ENCODE measurements at regions not wholly inside any gene's neighbourhood (a gene's known extent, or its start where the extent isn't known, plus 50 kb on each side); places are given as distances from the start of the nearest gene placed in this dataset.

DNA sequence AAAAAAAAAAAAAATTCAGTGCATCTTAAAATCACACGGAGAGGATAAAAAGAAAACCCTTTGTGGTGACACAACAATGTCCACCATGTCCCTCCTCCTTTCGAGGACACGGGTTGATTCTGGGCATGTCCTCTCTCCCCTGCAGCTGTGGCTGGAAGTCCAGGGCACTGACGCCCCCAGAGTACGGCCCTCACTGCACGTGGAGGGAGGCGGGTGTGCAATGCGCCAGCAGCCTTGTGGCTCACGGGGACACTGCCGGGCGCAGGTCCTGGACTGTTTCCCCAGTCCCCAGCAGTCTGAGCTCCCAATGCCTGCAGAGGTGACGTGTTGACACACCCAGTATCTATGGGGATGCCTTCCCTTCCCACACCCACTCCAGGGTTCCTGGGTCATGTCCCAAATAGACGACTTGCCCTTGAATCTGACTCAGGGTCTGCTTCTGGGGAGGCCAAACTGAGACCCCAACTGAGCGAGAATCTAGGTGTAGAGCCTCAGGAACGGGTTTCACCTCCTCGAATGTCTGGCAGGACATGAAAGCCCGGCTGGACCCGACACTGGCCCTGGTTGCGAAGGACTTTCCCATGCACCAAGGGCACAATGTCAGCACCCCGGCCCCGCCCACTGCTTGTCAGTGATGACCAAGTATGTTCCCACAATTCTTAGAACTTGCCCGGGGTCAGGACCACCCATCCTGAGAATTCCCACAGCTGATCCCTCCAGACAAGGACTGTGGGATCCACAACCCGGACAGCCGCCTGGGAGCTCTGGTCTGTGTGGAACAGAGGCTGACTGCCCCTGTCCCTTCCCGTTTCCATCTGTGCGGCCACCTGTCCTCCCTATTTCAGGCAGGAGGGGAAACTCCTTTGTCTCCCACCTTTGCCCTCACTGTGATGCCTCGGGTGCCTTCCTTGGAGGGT, 425.1 kb upstream of the SULF2 start:
- no peaks in the 10 kb centered on the region for H3K9me2 ChIP-seq (ENCODE audit: insufficient read depth)
- no peak overlapping the region for H3K27ac ChIP-seq
- H3F3A ChIP-seq (ENCODE audit: insufficient read depth, low read depth), result peaks cover 21% of the 10 kb centered on the region
- ChIA-PET POLR2A (ENCODE audit: unreplicated experiment) (interaction anchor here (0.7 kb wide), 1 partner anchor 82 kb away, joined by 4 read pairs; no protein-coding TSS in a partner anchor), CTCF (interaction anchor here (0.5 kb wide), 2 partner anchors 27 to 325 kb away, joined by 3 to 4 read pairs; no protein-coding TSS in a partner anchor)
- H3K4me2 ChIP-seq, result no peak overlapping the region
- H3K36me3 ChIP-seq (ENCODE audit: low read depth), result no peaks in the 10 kb centered on the region
- no TSS peak for BruUV-seq (replicated peaks)
- H3K79me2 ChIP-seq (ENCODE audit: low read depth), result no peaks in the 10 kb centered on the region
- no peaks in the 10 kb centered on the region for H3K27me3 ChIP-seq (ENCODE audit: insufficient read depth, low read depth)
- TF ChIP-seq, protein P1, sequence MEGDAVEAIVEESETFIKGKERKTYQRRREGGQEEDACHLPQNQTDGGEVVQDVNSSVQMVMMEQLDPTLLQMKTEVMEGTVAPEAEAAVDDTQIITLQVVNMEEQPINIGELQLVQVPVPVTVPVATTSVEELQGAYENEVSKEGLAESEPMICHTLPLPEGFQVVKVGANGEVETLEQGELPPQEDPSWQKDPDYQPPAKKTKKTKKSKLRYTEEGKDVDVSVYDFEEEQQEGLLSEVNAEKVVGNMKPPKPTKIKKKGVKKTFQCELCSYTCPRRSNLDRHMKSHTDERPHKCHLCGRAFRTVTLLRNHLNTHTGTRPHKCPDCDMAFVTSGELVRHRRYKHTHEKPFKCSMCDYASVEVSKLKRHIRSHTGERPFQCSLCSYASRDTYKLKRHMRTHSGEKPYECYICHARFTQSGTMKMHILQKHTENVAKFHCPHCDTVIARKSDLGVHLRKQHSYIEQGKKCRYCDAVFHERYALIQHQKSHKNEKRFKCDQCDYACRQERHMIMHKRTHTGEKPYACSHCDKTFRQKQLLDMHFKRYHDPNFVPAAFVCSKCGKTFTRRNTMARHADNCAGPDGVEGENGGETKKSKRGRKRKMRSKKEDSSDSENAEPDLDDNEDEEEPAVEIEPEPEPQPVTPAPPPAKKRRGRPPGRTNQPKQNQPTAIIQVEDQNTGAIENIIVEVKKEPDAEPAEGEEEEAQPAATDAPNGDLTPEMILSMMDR (conservative IDR thresholded peaks at IDR 0.05), result no peak
- TF ChIP-seq EZH2 (IDR thresholded peaks at IDR 0.05; ENCODE audit: low read depth), result no peak
- no peak for DNase-seq
- no peaks in the 10 kb centered on the region for H3K9me3 ChIP-seq (ENCODE audit: insufficient read depth, low read depth)
- H4K20me1 ChIP-seq (ENCODE audit: insufficient read depth), result no peaks in the 10 kb centered on the region
- H3K4me3 ChIP-seq, result no peak overlapping the region
- peaks cover 51% of the 10 kb centered on the region for H3K4me1 ChIP-seq (replicated peaks; ENCODE audit: insufficient read depth)
- intact Hi-C loops (cut with micrococcal nuclease; ENCODE audit: unreplicated experiment), result loop anchor here (5.0 kb wide), 1 partner anchor 238 kb away; no protein-coding TSS in a partner anchor
- H2AFZ ChIP-seq, result no peak overlapping the region

DNA sequence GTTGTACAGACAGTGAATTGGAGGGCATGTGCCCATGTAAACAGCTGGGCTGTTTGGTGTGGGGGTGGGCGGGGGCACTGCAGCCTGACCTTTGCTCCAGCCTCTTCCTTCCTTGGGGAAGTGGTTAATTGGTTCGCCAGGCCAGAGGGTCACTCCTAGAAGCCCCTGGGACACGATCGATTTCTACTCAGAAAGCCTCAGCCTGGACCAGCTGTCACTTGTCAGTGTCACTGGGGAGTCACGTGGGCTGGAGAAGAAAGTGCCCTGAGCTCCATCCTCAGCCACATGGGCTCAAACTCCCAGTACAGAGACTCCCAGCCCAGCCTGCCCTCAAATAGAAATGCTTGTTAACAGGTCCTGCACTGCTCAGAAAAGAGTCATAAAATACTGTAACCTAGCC, 423.8 kb upstream of the SULF2 start:
- intact Hi-C loops (cut with micrococcal nuclease; ENCODE audit: unreplicated experiment), result no loop called here
- H2AFZ ChIP-seq, result no peak overlapping the region
- POLR2A ChIA-PET (ENCODE audit: unreplicated experiment), result interaction anchor here (0.6 kb wide), 1 partner anchor 9 kb away, joined by 7 read pairs; no protein-coding TSS in a partner anchor
- no peaks in the 10 kb centered on the region for H3K79me2 ChIP-seq (ENCODE audit: low read depth)
- H3K4me1 ChIP-seq (replicated peaks; ENCODE audit: insufficient read depth), result peaks cover 40% of the 10 kb centered on the region
- H4K20me1 ChIP-seq (ENCODE audit: insufficient read depth), result no peaks in the 10 kb centered on the region
- H3K27me3 ChIP-seq (ENCODE audit: insufficient read depth, low read depth), result no peaks in the 10 kb centered on the region
- H3K36me3 ChIP-seq (ENCODE audit: low read depth), result no peaks in the 10 kb centered on the region
- CTCF ChIA-PET, result no interaction called here
- H3K9me2 ChIP-seq (ENCODE audit: insufficient read depth), result no peaks in the 10 kb centered on the region
- no peak for DNase-seq
- no peak overlapping the region for H3K4me2 ChIP-seq
- no TSS peak for BruUV-seq (replicated peaks)
- no peak overlapping the region for H3K4me3 ChIP-seq
- H3K27ac ChIP-seq, result no peak overlapping the region
- TF ChIP-seq, protein P1 (conservative IDR thresholded peaks at IDR 0.05), result no peak
- TF ChIP-seq EZH2 (IDR thresholded peaks at IDR 0.05; ENCODE audit: low read depth), result no peak
- H3K9me3 ChIP-seq (ENCODE audit: insufficient read depth, low read depth), result no peaks in the 10 kb centered on the region
- peaks cover 11% of the 10 kb centered on the region for H3F3A ChIP-seq (ENCODE audit: insufficient read depth, low read depth)

DNA sequence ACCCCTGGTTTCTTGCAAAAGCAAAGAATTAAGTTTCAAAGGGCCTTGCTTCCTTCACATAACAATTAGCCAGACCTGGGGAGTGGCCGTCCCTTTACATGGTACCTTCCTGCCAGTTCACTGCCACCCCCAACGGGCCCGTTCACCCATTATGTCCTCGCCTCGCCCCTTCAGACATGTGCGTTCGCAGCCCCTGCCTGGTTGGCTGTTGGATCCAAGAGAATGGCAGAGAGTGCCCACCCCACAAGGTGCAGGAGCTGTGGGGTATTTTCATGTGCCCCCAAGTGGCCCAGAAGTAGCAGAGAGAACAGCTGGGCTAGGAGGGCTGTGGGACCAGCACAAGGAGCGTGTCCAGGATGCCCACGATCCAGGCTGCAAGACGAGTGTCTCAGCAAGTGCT, 422.9 kb upstream of the SULF2 start:
- BruUV-seq (replicated peaks), result no TSS peak
- no peak for TF ChIP-seq EZH2 (IDR thresholded peaks at IDR 0.05; ENCODE audit: low read depth)
- TF ChIP-seq, protein P1 (conservative IDR thresholded peaks at IDR 0.05), result no peak
- H3K27ac ChIP-seq, result no peak overlapping the region
- H2AFZ ChIP-seq, result no peak overlapping the region
- ChIA-PET POLR2A (ENCODE audit: unreplicated experiment) (no interaction called here), CTCF (no interaction called here)
- no peak overlapping the region for H3K4me2 ChIP-seq
- no peaks in the 10 kb centered on the region for H3K27me3 ChIP-seq (ENCODE audit: insufficient read depth, low read depth)
- H4K20me1 ChIP-seq (ENCODE audit: insufficient read depth), result no peaks in the 10 kb centered on the region
- peaks cover 36% of the 10 kb centered on the region for H3K4me1 ChIP-seq (replicated peaks; ENCODE audit: insufficient read depth)
- no peaks in the 10 kb centered on the region for H3K36me3 ChIP-seq (ENCODE audit: low read depth)
- no peak overlapping the region for H3K4me3 ChIP-seq
- H3F3A ChIP-seq (ENCODE audit: insufficient read depth, low read depth), result peaks cover 7% of the 10 kb centered on the region
- no peak for DNase-seq
- H3K79me2 ChIP-seq (ENCODE audit: low read depth), result no peaks in the 10 kb centered on the region
- H3K9me3 ChIP-seq (ENCODE audit: insufficient read depth, low read depth), result no peaks in the 10 kb centered on the region
- intact Hi-C loops (cut with micrococcal nuclease; ENCODE audit: unreplicated experiment), result no loop called here
- H3K9me2 ChIP-seq (ENCODE audit: insufficient read depth), result no peaks in the 10 kb centered on the region
